H4 (cell line): ENCODE measurements at regions not wholly inside any gene's neighbourhood (a gene's known extent, or its start where the extent isn't known, plus 50 kb on each side); places are given as distances from the start of the nearest gene placed in this dataset.

Experiments used
- DNase-seq: peaks from one replicate; pipeline ENCODE4 v3.0.0-alpha.2; 2015; ENCODE audit warnings: low spot score

DNA sequence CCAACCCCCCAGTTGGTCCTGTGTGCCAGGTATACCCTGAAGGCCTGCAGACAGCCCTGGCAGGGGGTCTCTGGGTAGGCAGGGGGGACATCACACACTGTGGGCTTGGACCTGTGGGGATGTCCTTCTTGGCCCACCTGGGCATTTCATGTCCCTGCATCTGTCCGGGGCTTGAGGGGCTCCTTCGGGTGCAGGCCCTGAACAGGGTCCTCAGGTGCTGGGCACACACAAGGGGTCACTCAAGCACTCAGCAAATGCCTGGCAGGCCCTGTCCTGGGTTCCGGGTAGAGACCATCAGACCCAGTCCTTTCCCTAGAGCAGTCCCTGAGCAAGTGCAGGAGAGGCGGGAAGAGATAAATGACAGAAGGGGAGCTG, 70.5 kb upstream of the WNT11 start:
- DNase-seq = no peak

DNA sequence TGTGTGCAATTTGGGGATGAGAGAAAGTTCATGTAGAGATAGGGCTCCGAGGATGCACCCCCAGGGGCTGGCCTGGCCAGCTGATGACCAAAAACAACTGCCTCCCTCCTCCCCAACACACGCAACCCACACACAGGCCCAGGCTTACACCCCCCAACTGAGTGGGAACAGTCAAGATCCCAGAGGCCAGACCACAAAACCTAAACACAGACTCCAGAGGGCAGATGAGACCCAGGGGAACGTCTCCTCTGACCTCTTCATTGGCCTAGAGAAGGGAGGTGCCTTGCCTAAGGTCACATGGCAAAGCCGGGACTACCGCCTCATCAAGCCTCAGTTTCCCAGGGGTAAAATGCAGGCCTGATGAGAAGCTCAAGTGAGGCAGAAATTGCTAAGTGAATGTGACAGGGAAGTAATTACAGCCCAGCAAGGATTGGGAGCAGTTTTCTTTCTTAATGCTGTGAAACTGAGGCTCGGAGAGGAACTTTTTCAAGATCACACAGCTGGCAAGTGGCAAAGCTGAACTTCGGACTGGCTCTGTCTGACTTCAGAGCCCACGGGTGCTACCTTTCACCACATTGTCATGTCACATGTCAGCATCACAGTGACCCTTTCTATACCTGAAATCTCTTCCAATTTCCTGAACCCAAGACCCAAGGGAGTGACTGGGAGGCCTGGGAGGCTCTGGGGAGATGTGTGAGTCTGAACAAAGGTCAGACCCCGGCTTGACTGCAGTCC, 69.9 kb upstream of the WNT11 start:
- no peak for DNase-seq

DNA sequence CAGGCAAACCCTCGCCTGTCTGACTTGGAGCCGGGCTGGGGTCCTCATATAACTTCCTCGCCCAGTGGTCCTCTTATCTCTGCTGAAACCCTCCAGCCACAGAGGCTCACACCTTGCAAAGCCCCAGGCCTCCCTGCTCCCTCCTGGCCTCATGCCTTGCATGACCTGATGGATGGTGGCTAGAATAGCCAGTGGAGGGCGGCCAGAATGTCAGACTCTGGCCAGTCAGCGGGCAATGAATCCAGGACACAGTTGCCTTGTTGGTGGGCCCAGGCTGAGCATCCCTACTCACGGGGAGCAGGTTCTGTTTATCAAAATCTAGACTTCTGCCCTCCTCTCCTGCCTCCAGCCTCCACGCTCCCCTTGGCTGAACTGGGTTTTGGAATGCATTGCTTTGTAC, 69.1 kb upstream of the WNT11 start:
- DNase-seq = no peak

DNA sequence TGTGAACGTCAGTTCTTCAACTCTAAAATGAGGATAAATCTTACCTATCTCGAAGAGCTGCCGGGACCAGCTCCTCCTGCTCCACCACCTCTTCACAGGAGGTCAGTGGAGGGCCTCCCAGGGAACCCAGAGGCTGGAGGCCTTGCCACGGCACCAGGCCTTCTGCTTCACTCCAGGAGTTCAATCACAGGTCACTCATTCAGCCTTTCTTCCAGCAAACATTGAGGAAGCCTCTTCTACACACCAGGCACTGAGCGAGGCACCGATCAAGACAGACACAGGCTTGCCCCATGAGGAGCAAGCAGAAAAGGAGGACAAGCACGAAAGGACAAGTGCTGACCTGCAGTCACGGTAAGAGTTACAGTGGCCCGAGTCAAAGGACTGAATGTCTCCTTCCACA, 64.8 kb upstream of the WNT11 start:
- no peak for DNase-seq

DNA sequence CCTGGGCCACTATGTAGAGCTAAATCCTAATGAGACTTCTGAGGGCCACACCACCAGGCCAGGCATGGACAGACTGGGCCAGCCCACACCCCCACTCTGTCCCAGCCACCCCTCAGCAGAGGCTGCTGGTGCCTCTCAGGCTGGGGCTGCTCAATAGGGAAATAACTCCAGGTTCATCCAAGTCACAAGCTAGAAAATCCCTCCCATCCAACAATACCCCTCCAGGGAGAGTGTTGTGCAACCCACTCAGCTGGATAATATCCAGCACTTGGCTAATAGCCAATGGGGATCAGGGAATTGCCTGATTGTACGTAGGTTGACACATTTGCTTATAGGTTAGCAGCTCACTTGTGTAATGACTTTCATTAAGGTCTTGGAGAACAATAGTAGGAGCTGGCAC, 64.1 kb upstream of the WNT11 start:
- no peak for DNase-seq

DNA sequence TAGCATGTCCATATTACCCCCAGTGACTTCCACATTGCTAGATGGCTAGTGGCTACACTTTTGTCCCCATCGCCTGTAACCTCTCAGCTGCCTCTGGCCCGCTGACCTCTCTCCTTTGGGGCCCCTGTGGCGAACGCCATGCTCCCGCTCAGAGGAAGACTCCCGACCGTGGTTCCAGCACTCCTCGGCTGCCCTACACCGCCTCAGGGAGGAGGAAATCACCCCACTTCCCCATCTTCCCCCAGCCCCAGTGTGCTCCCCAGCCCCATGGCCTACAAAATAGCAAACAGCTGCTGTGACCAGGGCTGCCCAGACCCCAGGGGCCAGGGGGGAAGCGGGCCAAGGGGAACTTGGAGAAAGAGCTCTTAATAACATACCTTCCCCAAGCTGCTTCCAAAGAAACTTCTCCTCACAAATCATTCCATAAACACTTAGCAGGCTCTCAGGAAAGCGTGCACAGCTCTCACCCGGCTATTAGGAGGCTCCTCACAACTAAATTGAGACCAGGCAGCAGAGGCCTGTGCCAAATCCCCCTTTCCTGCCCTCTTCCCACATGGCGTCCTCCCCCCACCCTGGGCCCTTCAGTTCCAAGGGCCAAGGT, 63.5 kb upstream of the WNT11 start:
- DNase-seq = no peak

DNA sequence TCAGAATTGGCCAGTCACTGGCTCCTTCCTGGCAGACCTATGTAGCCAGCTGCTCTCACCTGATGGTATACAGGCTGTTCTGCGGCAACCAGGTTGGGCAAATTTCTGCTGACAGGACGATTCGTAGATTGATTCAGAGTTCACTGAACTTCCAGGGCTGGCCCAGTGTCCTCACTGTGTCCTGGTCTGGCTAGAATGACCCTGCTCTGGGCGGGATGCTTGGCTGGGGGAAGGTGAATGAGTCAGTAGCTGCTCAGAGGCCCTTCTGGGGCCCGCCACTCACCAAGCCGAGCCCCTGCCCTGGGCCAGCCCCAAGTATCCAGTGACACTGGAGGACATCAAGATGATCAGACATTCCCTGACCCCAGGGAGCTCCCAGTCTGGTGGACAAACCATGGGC, 62.9 kb upstream of the WNT11 start:
- no peak for DNase-seq

DNA sequence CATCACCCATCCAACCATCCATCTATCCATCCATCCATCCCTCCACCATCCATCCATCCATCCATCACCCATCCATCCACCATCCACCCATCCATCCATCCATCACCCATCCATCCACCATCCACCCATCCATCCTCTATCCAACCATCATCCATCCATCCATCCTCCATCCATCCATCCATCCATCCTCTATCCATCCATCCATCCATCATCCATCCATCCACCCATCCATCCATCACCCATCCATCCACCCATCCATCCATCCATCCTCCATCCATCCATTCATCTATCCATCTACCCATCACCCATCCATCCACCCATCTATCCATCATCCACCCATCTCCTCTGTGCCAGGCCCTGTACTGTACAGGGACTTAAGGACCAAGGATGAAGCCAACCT, 62.2 kb upstream of the WNT11 start:
- DNase-seq = no peak

DNA sequence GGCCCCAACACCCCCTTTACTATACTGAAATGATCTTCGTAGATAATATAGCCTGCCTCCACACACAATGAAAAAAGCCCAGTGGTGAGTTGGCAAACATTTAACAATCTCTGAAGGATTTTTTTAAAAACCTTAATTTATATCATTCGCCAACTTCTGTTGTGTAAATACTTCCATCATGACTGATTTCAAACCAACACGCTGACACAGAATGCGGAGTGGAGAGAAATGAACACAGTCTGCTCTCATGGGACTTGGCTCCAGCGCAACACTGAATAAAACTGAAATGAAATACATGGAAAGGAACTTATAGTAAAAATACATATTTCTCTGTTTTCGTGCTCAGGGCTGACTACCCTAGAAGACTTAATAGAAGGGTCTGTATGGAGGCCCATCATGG, 61.3 kb upstream of the WNT11 start:
- DNase-seq = no peak

DNA sequence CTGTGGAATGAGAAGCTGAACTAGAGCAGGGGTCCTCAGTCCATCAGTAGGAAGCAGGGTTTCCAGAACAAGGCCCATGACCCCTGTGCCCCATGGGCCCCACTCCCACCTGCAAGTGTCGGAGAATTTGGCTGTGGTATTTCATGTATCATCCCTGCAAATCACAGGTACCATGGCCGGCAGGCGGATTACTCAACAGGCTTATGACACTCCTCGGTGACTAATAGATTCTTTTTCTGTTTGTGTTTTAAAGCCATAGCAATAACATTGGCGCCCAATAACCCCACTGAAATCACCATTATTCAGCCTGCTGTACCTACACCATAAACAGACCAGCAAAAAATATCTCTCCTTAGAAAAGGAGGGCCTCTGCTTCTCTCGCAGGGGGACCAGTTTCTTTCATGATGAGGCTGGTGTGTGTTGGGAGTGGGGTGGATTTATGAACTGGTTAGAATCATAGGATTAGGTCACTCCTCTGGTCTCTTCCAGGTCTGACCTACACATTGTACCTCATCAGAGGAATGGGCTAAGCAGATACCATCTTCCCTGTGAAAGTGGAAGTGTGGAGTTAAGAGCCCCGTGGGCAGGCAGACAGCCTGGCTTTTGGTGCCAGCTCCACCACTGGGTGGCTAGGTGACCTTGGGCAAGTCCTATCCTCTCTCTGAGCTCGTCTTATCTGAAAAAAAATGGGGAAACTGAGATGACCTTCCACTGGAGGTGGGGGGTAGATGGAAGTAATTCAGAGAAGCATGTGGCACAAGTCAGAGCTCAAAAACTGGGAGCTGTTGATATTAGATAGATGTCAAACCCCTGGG, 60.2 kb upstream of the WNT11 start:
- peak; percentile 36 for DNase-seq

DNA sequence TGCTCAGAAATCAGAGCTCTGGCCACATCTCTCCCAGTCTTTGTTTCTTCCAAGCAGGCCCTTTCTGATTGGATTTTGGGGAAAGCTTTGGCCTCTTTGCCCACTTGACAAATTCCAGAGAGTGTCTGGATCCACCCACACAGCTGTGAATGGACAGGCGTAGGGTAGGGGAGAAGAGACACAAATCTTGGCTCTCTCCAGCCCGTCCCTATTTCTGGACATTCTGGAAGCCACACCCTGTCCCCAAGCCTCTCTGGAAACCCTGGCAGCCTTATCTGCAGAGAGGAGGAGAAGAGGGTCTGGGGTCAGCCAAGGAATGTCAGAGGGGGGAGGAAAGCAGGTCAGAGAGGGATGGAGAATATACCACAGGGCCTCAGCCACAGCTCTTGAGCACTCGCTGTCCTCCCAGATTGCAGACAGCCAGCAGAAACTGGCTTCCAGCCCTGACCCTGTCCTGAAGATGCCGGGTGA, 59.5 kb upstream of the WNT11 start:
- DNase-seq = no peak

DNA sequence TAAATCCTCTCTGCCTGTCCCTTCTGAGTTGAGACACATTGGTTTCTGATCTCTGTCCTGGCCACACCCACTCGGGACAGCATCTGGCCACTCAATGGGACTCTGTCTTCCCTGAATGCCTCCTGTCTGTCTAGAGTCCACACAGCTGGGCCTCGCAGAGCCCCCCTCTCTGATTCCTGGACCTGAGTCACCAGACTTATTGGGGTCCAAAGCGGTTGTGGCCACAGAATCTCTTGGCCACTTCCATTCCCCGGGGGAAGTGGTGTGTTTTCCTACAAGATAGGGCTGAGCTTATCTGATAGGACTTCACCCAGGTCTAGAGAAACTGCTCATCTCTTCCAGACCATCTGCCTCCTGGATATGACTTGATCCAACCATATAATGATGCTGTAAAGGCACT, 57.4 kb upstream of the WNT11 start:
- DNase-seq = no peak

DNA sequence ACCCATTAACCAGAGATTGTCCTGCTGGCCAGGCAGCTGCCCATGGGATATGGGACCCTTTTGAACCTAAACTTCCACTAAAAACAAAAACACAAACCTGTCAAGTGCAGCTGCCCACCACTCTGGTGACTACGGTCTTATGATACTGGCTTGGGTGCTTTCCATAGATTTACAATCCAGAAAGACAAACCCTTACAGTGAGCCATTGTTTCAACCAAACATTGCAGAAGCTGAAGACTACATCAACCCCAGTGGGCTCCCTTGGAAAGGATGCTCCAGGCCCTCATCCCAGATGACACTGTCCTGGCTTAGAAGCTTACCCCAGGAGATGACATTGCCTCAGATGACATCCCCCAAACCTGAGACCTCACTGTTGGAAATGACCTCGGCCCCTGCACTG, 56.9 kb upstream of the WNT11 start:
- no peak for DNase-seq

DNA sequence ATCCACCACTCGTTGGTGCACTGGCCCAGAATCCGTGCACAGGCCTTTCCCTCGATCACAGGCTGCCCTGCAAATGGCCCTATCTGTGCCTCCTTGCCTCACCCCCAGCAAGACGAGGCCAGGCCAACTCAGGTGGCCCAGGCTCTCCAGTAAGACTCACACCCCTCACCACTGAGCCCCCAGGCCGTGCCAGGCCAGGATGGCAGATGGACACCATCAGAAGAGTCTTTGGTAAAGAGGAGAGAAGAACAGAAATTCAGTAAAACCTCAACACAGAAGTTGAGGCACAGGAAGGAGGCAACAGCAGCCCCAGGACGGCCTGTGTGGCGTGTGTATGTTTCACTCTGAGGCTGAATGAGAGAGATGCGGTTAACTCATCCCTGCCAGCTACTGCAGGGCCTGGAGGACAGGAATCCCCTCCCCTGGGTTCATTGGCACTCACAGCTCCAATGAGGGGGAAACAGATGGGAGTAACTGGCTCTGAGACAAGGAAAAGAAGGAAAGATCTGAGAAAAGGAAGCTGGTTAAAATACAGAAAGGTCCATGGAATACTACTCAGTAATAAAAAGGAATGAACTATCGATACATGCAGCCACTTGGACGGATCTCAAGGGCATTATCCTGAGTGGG, 54.1 kb upstream of the WNT11 start:
- no peak for DNase-seq

DNA sequence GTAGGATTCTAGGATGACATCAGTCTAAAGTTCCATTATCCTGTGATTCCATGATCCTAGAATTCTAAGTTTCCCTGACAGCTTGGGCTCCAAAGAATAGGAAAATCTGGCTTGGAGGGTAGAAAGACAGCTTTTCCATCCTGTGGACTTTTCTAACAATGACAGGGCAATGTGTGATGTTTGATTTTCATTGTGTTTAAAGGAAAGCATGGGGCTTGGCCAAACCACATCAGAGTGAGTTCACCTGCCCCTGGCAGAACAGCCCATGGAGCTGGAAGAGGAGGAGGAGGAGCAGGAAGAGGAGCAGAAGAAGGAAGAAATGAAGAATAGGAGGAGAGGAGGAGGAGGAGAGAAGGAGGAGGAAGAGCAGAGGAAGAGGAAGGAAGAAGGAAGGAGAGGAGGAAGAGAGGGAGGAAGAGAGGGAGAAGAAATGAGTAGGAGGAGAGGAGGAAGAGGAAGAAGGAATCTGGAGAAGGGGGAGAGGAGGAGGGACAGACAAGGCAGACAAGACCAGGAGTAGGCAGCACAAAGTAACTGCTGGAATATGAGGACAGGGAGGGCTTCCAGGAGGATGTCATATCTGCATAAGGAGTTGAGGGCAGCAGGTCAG, 53.1 kb upstream of the WNT11 start:
- no peak for DNase-seq

DNA sequence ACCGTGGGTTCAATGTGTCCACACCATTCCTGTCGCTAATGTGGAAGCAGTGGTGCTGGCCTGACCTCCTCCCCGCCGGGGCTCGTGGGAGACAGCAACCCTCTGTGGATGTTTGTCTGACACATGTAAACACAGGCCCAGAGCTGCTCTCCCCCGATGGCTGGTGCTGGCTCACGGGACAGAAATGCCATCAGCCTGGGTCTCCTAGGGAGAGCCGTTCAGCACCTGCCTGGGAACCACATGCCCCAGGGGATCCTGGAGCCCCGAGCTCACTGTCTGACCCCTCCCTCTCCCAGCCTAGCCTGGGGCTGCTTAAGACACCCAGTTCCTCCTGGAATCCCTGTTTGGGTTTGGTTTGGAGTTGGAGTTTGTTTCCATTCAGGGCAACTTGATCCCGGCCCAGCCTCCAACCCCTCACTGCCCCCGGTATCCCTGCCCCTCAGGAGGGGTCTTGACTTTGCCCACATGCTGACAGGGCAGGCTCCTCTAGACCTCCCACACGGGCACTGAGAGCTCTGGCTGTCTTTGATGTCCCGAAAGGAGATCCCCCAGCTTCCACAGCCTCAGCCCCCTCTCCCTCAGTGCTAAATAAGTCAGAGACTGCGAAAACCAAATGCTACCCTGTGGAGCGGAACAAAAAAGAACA, 50.9 kb upstream of the WNT11 start:
- no peak for DNase-seq

DNA sequence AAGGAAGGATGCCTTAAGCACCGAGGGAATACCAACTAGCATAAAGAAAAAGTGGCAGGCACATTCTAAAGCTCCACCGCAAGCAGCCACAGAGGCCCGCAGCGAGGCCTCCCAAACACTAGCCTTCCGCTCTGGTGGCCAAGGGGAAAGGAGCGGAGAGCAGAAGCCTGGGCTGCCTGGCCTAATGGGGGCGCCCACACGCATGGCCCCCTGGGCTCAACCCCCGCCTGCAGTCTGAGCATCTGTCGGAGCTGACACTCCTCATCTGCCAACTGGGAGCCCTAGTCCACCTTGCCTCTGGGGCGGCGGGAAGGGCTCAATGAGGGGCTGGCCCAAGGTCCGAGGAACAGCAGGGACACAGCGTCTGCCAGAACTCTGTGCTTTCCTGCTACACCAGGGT, 50.1 kb upstream of the WNT11 start:
- no peak for DNase-seq
